Peyer's patch (tissue), 4 donors: ENCODE measurements at regions not wholly inside any gene's neighbourhood (a gene's known extent, or its start where the extent isn't known, plus 50 kb on each side); places are given as distances from the start of the nearest gene placed in this dataset.

ENCODE experiments used
- CTCF ChIP-seq, 6 experiments: fragments of 450-650 bp in 4 of 6; fragments of 200-600 bp in 2 of 6; sonication (generic) in 1 of 6; IDR thresholded peaks; one replicate each; pipeline ENCODE4 v1.5.1; 2017 to 2019; ENCODE audit warnings: antibody characterized with exemption in 6 of 6, mild to moderate bottlenecking in 3 of 6, moderate library complexity in 1 of 6
- POLR2A ChIP-seq, 2 donors: fragments of 450-650 bp; IDR thresholded peaks; one replicate each; pipeline ENCODE4 v1.5.1; 2017; ENCODE audit warnings: antibody characterized with exemption in 2 of 2, mild to moderate bottlenecking in 2 of 2, moderate library complexity in 2 of 2

GRCh38 chr7:34365011-34365410 lies 293.0 kb upstream of the NPSR1 start:
- TF ChIP-seq POLR2A (IDR thresholded peaks at IDR 0.05) (no peak), CTCF (IDR thresholded peaks at IDR 0.05) (no peak)
